GM12872 (cell line): ENCODE measurements at regions not wholly inside any gene's neighbourhood (a gene's known extent, or its start where the extent isn't known, plus 50 kb on each side); places are given as distances from the start of the nearest gene placed in this dataset.

Experiments used
- CTCF ChIP-seq: IDR thresholded peaks from 3 replicates; pipeline ENCODE4 v1.5.1; 2011; ENCODE audit warnings: low read depth, mild to moderate bottlenecking, low read length, moderate library complexity; ENCODE audit not compliant: insufficient read depth

GRCh38 chr3:43883729-43884396 lies 193.1 kb downstream of the ABHD5 start:
- TF ChIP-seq CTCF = no peak

GRCh38 chr3:43884581-43884980 lies 193.8 kb downstream of the ABHD5 start:
- TF ChIP-seq CTCF = no peak

DNA sequence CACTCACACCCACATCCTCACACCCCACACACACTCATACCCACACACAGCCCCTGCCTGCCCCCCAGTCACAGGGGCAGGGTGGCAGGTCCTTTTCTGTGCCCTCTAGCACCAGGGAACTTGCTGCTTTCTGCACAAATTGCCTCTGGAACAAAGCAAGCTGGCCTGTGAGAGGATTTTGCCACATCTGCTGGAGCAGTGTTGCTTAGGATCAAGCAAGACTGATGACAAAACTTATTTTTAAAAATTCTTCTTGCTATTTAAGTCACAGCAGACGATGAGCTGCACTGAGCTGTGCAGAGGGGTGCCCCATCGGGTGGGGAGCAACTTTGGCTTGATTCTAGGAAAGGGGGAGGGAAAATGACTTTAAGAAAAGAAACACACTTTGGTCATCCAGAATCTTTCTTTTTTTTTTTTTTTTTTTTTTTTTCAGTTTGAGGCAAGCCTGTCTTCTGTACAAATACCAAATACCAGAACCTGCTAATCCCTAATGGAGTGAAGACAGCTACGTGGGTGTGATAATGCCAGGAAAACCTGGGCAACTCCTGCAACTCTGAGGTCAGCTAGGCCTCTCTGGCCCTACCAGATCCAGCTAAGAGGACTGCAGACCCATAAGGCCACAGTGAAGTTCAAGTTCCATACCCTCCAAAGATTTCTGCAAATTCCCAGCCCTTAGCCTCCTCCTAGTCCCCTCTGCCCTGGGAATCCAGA lies 195.3 kb downstream of the ABHD5 start:
- TF ChIP-seq CTCF = no peak

DNA sequence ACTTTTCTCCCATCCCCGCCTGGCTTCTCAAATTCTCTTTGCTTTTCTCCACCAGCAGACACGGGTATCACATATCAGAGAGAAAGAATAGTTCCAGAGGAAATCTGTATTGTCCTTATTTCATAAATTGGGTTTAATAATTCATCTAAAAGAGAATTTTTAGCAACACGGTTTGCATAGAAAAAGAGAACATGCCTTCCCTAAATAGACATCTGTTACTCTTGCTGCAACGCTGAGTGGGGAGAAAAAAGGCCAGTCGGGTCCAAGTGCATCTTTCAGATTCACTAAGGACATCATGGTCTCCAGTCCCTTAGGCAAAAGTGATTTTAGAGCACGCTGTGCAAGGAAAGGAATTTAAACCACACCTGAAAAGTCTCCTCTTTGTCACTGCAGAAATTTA lies 201.3 kb downstream of the ABHD5 start:
- TF ChIP-seq CTCF = no peak

DNA sequence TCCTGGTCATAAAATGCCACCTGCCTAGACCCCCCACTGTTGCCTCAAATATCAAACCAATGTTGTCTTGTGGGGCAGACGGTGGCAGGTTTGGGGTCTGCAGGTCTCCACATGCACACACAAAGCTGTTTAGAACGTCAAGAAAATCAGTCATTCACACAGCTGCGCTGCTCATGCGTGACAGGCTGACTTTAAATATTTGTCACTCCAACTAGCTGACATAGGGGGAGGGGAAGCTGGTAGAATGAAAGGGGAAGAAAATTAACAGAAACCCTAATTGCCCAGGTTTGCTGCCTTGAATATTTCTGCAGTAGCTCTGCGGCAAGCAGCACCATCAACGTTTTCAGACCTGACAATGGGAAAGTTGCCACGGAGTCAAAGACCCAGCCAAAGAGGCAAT lies 201.8 kb downstream of the ABHD5 start:
- no peak for TF ChIP-seq CTCF

GRCh38 chr3:43893727-43894126 lies 203.0 kb downstream of the ABHD5 start:
- no peak for TF ChIP-seq CTCF

GRCh38 chr3:43894176-43895049 lies 203.7 kb downstream of the ABHD5 start:
- no peak; the same call in 2 of the 3 replicates for TF ChIP-seq CTCF
